BJ (cell line): ENCODE measurements at regions not wholly inside any gene's neighbourhood (a gene's known extent, or its start where the extent isn't known, plus 50 kb on each side); places are given as distances from the start of the nearest gene placed in this dataset.

Source experiments
- CTCF ChIA-PET: fragments of 350-600 bp; formaldehyde crosslinking; extraction: SDS; loops from one replicate; lab custom pipeline; 2021; ENCODE audit warnings: antibody characterized with exemption, inconsistent platforms; lab: Yijun Ruan, JAX
- POLR2A ChIA-PET: fragments of 300-600 bp; sonication (Branson Sonifier 250); formaldehyde crosslinking; extraction: SDS; loops from one replicate; lab custom pipeline; 2021; ENCODE audit warnings: antibody characterized with exemption; lab: Charles Lee
- DNase-seq: peaks from one replicate; pipeline ENCODE4 v3.0.0-alpha.2; 2011; ENCODE audit warnings: low read depth
- H3K27me3 ChIP-seq: 2 replicates; pipeline ENCODE4 v1.6.0; 2011; ENCODE audit warnings: low read length; ENCODE audit not compliant: control insufficient read depth, insufficient read depth
- H3K36me3 ChIP-seq: 2 replicates; pipeline ENCODE4 v1.5.1; 2011; ENCODE audit warnings: low read length; ENCODE audit not compliant: control insufficient read depth, insufficient read depth
- H3K4me3 ChIP-seq: 2 replicates; pipeline ENCODE4 v1.5.1; 2011; ENCODE audit warnings: low read depth, mild to moderate bottlenecking, control low read depth, low read length
- CTCF ChIP-seq: IDR thresholded peaks from 2 replicates; pipeline ENCODE4 v1.5.1; 2011; ENCODE audit warnings: low read depth, mild to moderate bottlenecking, control low read depth, inconsistent platforms, low read length, moderate library complexity; ENCODE audit not compliant: insufficient read depth

GRCh38 chr2:144893464-144893863 lies 373.5 kb upstream of the ZEB2 start:
- Histone ChIP-seq H3K27me3 (no peaks in the 10 kb centered on the region), H3K36me3 (no peaks in the 10 kb centered on the region), H3K4me3 (no peak overlapping the region)
- POLR2A ChIA-PET: no interaction called here
- CTCF ChIA-PET: no interaction called here
- TF ChIP-seq CTCF: no peak
- DNase-seq: no peak

- ChIA-PET POLR2A (no interaction called here), CTCF (no interaction called here)
- no peak for DNase-seq
- TF ChIP-seq CTCF: peak; percentile 20; the same call in 1 of the 2 replicates
- Histone ChIP-seq H3K36me3 (no peaks in the 10 kb centered on the region), H3K27me3 (no peaks in the 10 kb centered on the region), H3K4me3 (no peak overlapping the region)
These were observed 370.9 kb upstream of the ZEB2 start for GRCh38 chr2:144890828-144891227.

- Histone ChIP-seq H3K27me3 (no peaks in the 10 kb centered on the region), H3K36me3 (no peaks in the 10 kb centered on the region), H3K4me3 (no peak overlapping the region)
- no peak for TF ChIP-seq CTCF
- no peak for DNase-seq
- ChIA-PET POLR2A (no interaction called here), CTCF (interaction anchor here (0.9 to 1.1 kb wide), 2 partner anchors 15 to 21 kb away, joined by 3 to 6 read pairs; no protein-coding TSS in a partner anchor)
These were observed 369.4 kb upstream of the ZEB2 start for GRCh38 chr2:144889348-144889747.

- no peaks in the 10 kb centered on the region for H3K27me3 ChIP-seq
- CTCF ChIA-PET: no interaction called here
- H3K4me3 ChIP-seq: no peak overlapping the region
- TF ChIP-seq CTCF: no peak
- H3K36me3 ChIP-seq: no peaks in the 10 kb centered on the region
- no peak for DNase-seq
- POLR2A ChIA-PET: no interaction called here
These were observed 366.9 kb upstream of the ZEB2 start for GRCh38 chr2:144886862-144887261.

- CTCF ChIA-PET: no interaction called here
- TF ChIP-seq CTCF: no peak
- H3K27me3 ChIP-seq: no peaks in the 10 kb centered on the region
- H3K36me3 ChIP-seq: no peaks in the 10 kb centered on the region
- POLR2A ChIA-PET: no interaction called here
- no peak for DNase-seq
- H3K4me3 ChIP-seq: no peak overlapping the region
These were observed 358.0 kb upstream of the ZEB2 start for GRCh38 chr2:144877893-144878292.
